B cell (primary cell): ENCODE measurements at regions not wholly inside any gene's neighbourhood (a gene's known extent, or its start where the extent isn't known, plus 50 kb on each side); places are given as distances from the start of the nearest gene placed in this dataset.

Experiments used
- EZH2 ChIP-seq: IDR thresholded peaks from 2 replicates; pipeline ENCODE4 v1.6.1; 2012; ENCODE audit warnings: borderline replicate concordance, low read depth, mild to moderate bottlenecking, moderate library complexity, low read length; ENCODE audit not compliant: insufficient read depth, poor library complexity, severe bottlenecking
- TF ChIP-seq, protein P1 (sequence below): fragments of 200-600 bp; IDR thresholded peaks from one replicate; pipeline ENCODE4 v1.8.0; 2022; ENCODE audit warnings: antibody characterized with exemption, mild to moderate bottlenecking

DNA sequence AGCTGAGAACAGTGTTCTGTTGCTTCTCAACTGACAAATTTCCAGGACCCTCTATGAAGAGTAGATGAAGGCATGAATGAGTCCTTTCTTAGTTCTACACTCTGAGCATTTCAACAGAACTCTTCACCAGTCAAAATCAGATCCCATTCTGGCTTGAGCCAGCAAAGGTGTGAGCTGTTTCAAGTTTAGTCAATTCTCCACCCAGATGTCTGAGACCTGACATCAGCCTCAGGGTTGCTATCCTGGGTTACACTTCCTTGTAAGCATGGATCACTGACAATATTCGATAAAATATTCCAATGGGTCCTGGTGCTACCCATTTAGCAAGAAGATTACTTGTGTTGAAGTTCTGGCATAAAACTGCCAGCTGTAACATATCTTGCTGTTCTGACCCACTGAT is 97.6 kb upstream of the PPP2R3A start:
- TF ChIP-seq, protein P1, sequence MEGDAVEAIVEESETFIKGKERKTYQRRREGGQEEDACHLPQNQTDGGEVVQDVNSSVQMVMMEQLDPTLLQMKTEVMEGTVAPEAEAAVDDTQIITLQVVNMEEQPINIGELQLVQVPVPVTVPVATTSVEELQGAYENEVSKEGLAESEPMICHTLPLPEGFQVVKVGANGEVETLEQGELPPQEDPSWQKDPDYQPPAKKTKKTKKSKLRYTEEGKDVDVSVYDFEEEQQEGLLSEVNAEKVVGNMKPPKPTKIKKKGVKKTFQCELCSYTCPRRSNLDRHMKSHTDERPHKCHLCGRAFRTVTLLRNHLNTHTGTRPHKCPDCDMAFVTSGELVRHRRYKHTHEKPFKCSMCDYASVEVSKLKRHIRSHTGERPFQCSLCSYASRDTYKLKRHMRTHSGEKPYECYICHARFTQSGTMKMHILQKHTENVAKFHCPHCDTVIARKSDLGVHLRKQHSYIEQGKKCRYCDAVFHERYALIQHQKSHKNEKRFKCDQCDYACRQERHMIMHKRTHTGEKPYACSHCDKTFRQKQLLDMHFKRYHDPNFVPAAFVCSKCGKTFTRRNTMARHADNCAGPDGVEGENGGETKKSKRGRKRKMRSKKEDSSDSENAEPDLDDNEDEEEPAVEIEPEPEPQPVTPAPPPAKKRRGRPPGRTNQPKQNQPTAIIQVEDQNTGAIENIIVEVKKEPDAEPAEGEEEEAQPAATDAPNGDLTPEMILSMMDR: no peak
- TF ChIP-seq EZH2: no peak
